GM12873 (cell line): ENCODE measurements at regions not wholly inside any gene's neighbourhood (a gene's known extent, or its start where the extent isn't known, plus 50 kb on each side); places are given as distances from the start of the nearest gene placed in this dataset.

ENCODE experiments used
- TF ChIP-seq, protein P1 (sequence below): IDR thresholded peaks from 2 replicates; pipeline ENCODE4 v1.5.1; 2012; ENCODE audit warnings: low read depth, mild to moderate bottlenecking, moderate library complexity, low read length, control low read depth; ENCODE audit not compliant: insufficient read depth; ENCODE audit errors: missing control alignments

DNA sequence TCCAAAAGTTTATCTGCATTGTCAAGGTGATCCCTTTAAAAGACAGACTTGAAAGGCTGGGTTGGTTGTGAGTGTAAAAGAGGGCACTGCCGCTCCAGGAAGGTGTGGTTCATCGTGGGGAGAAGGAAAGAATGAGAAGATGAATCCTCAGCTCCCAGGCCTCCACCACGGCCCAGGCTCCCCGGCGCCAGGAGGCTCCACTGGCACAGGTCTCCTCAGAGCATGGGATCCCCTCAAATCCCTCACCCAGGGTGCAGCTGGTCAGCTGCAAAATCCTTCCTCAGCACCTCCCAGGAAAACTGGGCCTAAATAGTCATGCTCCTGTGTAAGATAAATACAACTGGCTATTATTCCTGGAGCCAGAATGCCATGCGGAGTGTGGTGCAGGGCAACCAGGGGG, 221.1 kb downstream of the ZNF516 start:
- TF ChIP-seq, protein P1, sequence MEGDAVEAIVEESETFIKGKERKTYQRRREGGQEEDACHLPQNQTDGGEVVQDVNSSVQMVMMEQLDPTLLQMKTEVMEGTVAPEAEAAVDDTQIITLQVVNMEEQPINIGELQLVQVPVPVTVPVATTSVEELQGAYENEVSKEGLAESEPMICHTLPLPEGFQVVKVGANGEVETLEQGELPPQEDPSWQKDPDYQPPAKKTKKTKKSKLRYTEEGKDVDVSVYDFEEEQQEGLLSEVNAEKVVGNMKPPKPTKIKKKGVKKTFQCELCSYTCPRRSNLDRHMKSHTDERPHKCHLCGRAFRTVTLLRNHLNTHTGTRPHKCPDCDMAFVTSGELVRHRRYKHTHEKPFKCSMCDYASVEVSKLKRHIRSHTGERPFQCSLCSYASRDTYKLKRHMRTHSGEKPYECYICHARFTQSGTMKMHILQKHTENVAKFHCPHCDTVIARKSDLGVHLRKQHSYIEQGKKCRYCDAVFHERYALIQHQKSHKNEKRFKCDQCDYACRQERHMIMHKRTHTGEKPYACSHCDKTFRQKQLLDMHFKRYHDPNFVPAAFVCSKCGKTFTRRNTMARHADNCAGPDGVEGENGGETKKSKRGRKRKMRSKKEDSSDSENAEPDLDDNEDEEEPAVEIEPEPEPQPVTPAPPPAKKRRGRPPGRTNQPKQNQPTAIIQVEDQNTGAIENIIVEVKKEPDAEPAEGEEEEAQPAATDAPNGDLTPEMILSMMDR = no peak

DNA sequence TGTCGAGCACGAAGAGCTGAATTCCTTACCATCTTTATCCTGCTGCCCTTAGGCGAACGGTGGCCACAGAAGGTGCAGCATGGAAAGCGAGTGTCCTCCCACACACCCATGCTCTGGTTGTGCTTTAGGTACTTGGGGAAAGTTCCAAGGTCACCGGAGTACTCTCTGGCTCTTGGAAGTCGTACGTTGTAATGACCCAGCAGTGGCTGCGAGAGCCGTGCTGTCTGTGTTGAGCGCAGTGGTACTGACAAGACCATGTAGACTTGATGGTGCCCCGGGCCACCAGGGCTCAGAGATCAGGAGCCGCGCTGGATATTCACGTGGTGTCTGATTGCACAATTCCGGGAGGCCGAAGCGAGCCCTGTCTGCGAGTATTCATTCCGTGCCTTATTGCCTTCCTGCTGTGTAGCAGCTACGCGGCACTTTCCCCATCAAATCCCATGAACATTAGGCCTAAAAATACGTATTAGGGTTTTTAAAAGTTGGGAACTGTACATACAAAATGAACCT, 222.0 kb downstream of the ZNF516 start:
- TF ChIP-seq, protein P1 = no peak

DNA sequence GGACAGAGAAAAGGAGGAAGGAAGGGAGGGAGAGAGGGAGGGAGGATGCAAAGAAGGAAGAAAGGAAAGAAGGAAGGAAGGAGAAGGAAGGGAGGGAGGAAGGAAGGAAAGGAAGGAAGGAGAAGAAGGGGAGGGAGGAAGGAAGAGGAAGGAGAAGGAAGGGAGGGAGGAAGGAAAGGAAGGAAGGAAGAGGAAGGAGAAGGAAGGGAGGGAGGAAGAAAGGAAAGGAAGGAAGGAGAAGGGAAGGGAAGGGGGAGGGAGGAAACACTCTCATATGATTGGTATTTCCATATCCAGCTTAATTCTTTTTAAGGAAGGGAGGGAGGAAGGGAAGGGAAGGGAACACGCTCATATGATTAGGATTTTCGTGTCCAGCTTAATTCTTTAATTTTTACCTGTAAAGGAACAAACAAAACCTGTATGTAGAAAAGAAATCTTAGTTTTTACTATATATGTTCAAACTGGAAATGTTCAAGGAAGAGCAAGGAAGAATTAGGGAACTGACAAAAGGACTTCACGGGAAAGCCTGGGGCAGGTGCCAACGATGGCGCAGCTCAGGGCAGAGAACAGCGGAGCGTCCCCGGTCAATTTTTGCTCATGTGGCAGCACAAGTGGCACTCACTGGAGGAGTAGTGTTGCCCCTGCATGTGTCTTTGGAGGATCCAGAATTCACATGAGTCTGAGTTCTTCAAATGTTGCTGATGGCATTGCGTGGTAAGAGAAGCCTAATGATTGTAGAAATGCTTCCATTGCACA, 228.6 kb downstream of the ZNF516 start:
- TF ChIP-seq, protein P1 = no peak

GRCh38 chr18:76265497-76266235, 229.4 kb downstream of the ZNF516 start:
- TF ChIP-seq, protein P1 = no peak

GRCh38 chr18:76264876-76265250, 230.2 kb downstream of the ZNF516 start:
- TF ChIP-seq, protein P1 = no peak

GRCh38 chr18:76264198-76264875, 230.7 kb downstream of the ZNF516 start:
- TF ChIP-seq, protein P1 = no peak
